H54 (cell line): ENCODE measurements at regions not wholly inside any gene's neighbourhood (a gene's known extent, or its start where the extent isn't known, plus 50 kb on each side); places are given as distances from the start of the nearest gene placed in this dataset.

Experiments
- DNase-seq: peaks from one replicate; pipeline ENCODE4 v3.0.0; 2011; ENCODE audit warnings: low spot score, mixed read lengths; ENCODE audit not compliant: insufficient read length
- FAIRE-seq: peaks from 3 replicates; lab custom pipeline; 2011; peaks lifted over from hg19 to GRCh38; lab: Jason Lieb, UNC
- POLR2A ChIP-seq: IDR thresholded peaks from 2 replicates; pipeline ENCODE4 v1.6.1; 2011; ENCODE audit warnings: low read depth, mild to moderate bottlenecking, low read length

DNA sequence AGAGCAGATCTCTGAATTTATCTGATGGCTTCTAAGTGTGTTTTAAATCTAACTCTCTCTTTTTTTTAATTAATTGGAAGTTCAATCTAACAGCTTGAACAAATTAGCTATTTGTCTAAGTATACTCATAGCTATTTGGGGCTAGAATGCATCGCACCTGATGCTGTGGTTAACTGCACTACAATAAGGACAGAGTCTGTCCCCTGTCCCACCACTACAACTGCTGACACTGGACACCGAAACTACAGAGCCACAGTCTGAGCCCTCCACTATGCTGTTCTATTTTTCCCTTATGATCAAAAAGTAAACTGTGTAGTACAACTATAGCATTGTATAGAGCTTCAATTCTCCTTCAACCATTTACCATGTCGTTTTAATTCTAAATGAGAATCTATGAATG, 89.4 kb upstream of the AHR start:
- no peak for DNase-seq
- TF ChIP-seq POLR2A = no peak
- FAIRE-seq = no peak

DNA sequence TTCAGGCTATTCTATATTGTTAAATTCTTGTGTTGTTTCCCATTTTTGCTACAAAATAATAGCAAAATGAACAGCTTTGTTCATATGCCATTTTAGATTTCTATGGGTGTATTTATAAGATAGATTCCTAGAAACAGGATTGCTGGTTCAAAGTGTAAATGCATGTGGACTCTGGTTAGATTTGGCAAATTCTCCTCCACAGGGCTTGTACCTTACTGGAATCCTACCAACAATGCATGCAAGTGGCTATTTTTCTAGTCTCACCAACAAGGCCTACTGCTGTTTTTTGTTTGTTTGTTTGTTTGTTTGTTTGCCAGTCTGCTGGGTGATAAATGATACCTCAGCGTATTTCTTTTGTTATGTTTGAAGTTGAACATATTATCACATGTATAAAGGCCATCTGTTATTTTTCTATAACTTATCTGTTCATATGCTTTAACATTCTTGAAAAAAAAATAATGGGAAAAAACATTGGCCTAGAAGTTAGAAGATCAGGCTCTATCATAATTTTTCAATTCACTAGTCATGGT, 87.1 kb upstream of the AHR start:
- FAIRE-seq (no peak), DNase-seq (no peak)
- TF ChIP-seq POLR2A = no peak

DNA sequence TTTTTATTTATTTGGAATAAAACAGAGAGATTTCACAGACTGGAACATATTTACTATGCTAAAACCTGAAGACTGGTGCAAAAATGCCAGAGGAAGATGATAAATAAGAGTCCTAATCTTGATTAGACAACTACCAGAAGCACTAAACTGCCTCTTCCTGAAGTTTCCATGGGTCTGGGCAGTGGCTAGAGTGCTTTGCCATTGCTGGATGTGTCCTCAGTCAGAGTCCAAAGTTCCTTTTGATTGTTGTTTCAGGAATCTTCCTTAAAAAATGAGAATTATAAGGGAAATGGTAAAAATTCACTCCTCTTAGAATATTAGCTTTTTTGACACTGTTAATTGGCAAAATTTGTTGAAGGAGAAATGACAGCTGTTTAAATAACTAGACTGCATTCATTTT, 86.3 kb upstream of the AHR start:
- DNase-seq (no peak), FAIRE-seq (no peak)
- TF ChIP-seq POLR2A = no peak

GRCh38 chr7:17227766-17228490, 70.5 kb upstream of the AHR start:
- no peak for TF ChIP-seq POLR2A
- no peak for DNase-seq
- FAIRE-seq = no peak

DNA sequence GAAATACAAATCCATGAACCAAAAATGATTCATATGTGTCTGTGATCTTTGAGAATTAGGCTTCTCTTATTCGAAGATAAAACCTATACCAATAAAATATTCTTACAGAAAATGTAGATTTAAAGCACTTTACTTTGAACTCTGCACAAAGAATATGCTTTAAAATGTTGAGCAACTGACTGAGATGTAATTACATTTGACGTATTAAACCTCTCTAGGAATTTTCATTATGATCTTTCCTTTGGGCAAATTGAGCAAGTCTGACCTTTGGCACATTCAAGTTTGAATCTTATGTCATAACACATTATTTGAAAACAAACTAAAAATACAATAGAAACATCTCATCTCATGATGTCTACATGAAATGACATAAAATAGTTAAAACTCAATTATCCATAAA, 69.2 kb upstream of the AHR start:
- TF ChIP-seq POLR2A = no peak
- DNase-seq (no peak), FAIRE-seq (no peak)

DNA sequence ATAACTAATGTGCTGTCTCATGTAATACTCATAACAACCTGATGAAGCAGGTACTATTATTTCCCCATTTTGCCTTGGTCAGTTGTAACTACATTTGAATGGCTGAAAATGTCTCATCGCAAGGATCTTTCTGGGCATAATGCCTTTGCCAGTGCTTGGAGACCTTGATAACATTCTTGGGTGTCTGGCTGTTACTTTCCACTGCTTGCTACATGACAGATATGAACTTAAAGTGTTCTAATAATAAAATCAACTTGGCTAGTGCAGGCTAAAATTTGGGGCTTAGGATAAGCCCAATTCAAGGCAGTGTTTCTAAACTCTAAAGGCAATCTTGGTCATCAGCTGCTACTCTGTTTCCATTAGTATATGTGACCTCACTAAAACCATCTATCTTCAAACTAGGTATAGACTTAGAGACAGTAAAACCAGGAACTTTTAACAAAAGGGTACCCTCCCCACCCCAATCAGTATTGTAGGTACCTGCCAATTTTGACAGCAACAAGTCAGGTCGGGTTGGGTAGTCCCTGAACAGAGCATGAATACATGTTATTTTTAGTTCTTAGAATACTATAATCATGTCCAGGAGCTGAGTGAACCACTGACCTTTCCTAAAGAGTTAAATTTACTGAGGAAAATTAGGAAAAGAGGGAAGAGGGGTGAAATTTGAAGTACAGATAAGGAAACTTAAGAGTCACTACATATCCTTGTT, 68.2 kb upstream of the AHR start:
- DNase-seq = no peak
- TF ChIP-seq POLR2A = no peak
- FAIRE-seq = peak; percentile 6

GRCh38 chr7:17233603-17234002, 64.8 kb upstream of the AHR start:
- DNase-seq (no peak), FAIRE-seq (no peak)
- no peak for TF ChIP-seq POLR2A

GRCh38 chr7:17234030-17234397, 64.4 kb upstream of the AHR start:
- DNase-seq (no peak), FAIRE-seq (peak; percentile 62)
- peak; percentile 71 for TF ChIP-seq POLR2A

- no peak for TF ChIP-seq POLR2A
- DNase-seq = peak; percentile 52
- FAIRE-seq = peak; percentile 93
These were observed 63.9 kb upstream of the AHR start for GRCh38 chr7:17234398-17235031.

GRCh38 chr7:17236171-17236570, 62.3 kb upstream of the AHR start:
- no peak for TF ChIP-seq POLR2A
- FAIRE-seq = no peak
- DNase-seq = no peak

- no peak for TF ChIP-seq POLR2A
- no peak for DNase-seq
- FAIRE-seq = no peak
These were observed 61.8 kb upstream of the AHR start for GRCh38 chr7:17236603-17237002.

- FAIRE-seq (peak; percentile 30), DNase-seq (no peak)
- TF ChIP-seq POLR2A = no peak
These were observed 59.4 kb upstream of the AHR start for GRCh38 chr7:17239046-17239445.

DNA sequence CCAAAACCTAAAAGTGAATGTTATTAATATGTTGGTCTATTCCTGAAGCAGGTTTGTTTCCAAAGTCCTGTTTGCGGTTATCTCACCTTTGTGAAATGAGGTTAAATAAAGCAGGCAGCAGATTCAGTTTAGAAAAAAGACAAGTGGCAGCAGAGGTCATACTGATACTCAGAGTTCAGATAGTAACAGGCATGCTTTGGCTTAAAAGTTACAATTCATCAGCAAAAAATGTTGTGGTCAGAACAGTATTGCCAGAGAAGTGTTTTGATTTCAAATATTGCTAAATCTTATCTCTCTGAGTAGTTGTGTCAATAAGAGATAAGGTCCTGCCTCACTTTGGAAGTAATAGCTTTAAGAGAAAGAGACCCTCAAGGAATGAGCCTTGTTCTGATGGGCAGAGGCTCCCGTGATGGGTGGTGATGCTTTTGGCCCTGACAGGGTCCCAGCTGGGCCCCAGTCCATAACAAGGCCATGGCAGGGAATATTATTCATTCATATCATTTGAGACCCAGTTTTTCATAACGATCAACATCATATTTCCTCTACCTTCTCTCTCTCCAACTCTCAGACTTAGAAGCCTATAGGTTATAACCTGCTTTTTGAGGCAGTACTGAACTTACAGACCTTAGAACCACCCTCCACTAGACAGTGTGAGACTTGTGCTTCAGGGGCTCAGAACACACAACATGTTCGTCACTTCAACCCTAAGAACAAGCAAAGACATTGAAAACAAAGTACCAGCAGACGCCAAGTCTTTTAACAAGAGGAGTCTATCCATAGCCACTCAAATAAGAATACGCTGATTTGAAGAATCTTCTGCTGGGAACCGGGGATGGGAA, 58.5 kb upstream of the AHR start:
- FAIRE-seq (peak; percentile 86), DNase-seq (peak; percentile 25)
- TF ChIP-seq POLR2A = no peak
